HepG2 (cell line): ENCODE measurements at regions not wholly inside any gene's neighbourhood (a gene's known extent, or its start where the extent isn't known, plus 50 kb on each side); places are given as distances from the start of the nearest gene placed in this dataset.

Experiments
- ATM ChIP-seq: fragments of 450-650 bp; IDR thresholded peaks from 2 replicates; pipeline ENCODE4 v1.7.1; 2017; ENCODE audit warnings: mild to moderate bottlenecking, borderline replicate concordance
- BCLAF1 ChIP-seq: fragments of 450-650 bp; IDR thresholded peaks from 2 replicates; pipeline ENCODE4 v1.6.1; 2017; ENCODE audit warnings: mild to moderate bottlenecking
- BRCA1 ChIP-seq: sonication (generic); formaldehyde crosslinking; IDR thresholded peaks from 2 replicates; pipeline ENCODE4 v1.4.0; 2020; ENCODE audit warnings: missing genetic modification reagents
- NR2F1 ChIP-seq, 2 experiments: fragments of 450-650 bp in 1 of 2; formaldehyde crosslinking in 1 of 2; IDR thresholded peaks; 2 replicates each; pipeline versions ENCODE4 v1.5.0 to v1.6.1; 2016 to 2020; ENCODE audit warnings: mild to moderate bottlenecking in 1 of 2, missing compliant biosample characterization in 1 of 2, missing genetic modification reagents in 1 of 2, moderate library complexity in 1 of 2
- RCOR2 ChIP-seq: IDR thresholded peaks from 2 replicates; pipeline ENCODE4 v1.6.1; 2016; ENCODE audit warnings: missing biosample characterization, missing genetic modification reagents
- TAF1 ChIP-seq: sonication (generic); formaldehyde crosslinking; IDR thresholded peaks from 2 replicates; pipeline ENCODE4 v1.4.0; 2020; ENCODE audit warnings: missing genetic modification reagents
- YEATS4 ChIP-seq: sonication (generic); formaldehyde crosslinking; IDR thresholded peaks from 2 replicates; pipeline ENCODE4 v1.4.0; 2020; ENCODE audit warnings: missing genetic modification reagents, borderline replicate concordance
- ZBTB8A ChIP-seq: sonication (generic); formaldehyde crosslinking; IDR thresholded peaks from 2 replicates; pipeline ENCODE4 v1.4.0; 2020; ENCODE audit warnings: mild to moderate bottlenecking, low read depth, missing genetic modification reagents, borderline replicate concordance
- ZNF740 ChIP-seq: sonication (generic); formaldehyde crosslinking; IDR thresholded peaks from 2 replicates; pipeline ENCODE4 v1.4.0; 2020; ENCODE audit warnings: missing genetic modification reagents
- ZNF776 ChIP-seq: sonication (generic); formaldehyde crosslinking; IDR thresholded peaks from 2 replicates; pipeline ENCODE4 v1.4.0; 2020; ENCODE audit warnings: mild to moderate bottlenecking, missing genetic modification reagents
- TF ChIP-seq, protein P1 (sequence below), 2 experiments: IDR thresholded peaks; 2 replicates each; pipeline ENCODE4 v1.6.1; 2011 to 2012; ENCODE audit warnings: low read length in 2 of 2, borderline replicate concordance in 1 of 2, low read depth in 1 of 2, mild to moderate bottlenecking in 1 of 2, moderate library complexity in 1 of 2
- TF ChIP-seq, protein P2 (sequence below): sonication (generic); formaldehyde crosslinking; IDR thresholded peaks from 2 replicates; pipeline ENCODE4 v1.5.1; 2020; ENCODE audit warnings: missing genetic modification reagents, mild to moderate bottlenecking, borderline replicate concordance
- TF ChIP-seq, protein P3 (sequence below): sonication (generic); formaldehyde crosslinking; IDR thresholded peaks from 2 replicates; pipeline ENCODE4 v1.8.0; 2022; ENCODE audit warnings: missing genetic modification reagents, mild to moderate bottlenecking, inconsistent platforms, borderline replicate concordance

GRCh38 chr6:125507987-125508655 lies 206.4 kb upstream of the HDDC2 start (continued):
- TF ChIP-seq, protein P1, sequence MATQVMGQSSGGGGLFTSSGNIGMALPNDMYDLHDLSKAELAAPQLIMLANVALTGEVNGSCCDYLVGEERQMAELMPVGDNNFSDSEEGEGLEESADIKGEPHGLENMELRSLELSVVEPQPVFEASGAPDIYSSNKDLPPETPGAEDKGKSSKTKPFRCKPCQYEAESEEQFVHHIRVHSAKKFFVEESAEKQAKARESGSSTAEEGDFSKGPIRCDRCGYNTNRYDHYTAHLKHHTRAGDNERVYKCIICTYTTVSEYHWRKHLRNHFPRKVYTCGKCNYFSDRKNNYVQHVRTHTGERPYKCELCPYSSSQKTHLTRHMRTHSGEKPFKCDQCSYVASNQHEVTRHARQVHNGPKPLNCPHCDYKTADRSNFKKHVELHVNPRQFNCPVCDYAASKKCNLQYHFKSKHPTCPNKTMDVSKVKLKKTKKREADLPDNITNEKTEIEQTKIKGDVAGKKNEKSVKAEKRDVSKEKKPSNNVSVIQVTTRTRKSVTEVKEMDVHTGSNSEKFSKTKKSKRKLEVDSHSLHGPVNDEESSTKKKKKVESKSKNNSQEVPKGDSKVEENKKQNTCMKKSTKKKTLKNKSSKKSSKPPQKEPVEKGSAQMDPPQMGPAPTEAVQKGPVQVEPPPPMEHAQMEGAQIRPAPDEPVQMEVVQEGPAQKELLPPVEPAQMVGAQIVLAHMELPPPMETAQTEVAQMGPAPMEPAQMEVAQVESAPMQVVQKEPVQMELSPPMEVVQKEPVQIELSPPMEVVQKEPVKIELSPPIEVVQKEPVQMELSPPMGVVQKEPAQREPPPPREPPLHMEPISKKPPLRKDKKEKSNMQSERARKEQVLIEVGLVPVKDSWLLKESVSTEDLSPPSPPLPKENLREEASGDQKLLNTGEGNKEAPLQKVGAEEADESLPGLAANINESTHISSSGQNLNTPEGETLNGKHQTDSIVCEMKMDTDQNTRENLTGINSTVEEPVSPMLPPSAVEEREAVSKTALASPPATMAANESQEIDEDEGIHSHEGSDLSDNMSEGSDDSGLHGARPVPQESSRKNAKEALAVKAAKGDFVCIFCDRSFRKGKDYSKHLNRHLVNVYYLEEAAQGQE (IDR thresholded peaks at IDR 0.05; ENCODE audit: borderline replicate concordance in 1 of 2, low read depth in 1 of 2, low read length in 2 of 2) = peak in 1 of 2 experiments; percentile 39; a peak in 1 of 4 replicates
- TF ChIP-seq NR2F1 (CRISPR knock-in tag; IDR thresholded peaks at IDR 0.05) (peak; percentile 78 to 97), RCOR2 (CRISPR knock-in tag) (no peak), ZNF776 (no peak), BCLAF1 (no peak), ATM (no peak), ZBTB8A (CRISPR knock-in tag) (no peak), YEATS4 (CRISPR knock-in tag) (no peak), ZNF740 (CRISPR knock-in tag) (no peak), BRCA1 (CRISPR knock-in tag) (no peak), TAF1 (no peak)
- TF ChIP-seq, protein P2, sequence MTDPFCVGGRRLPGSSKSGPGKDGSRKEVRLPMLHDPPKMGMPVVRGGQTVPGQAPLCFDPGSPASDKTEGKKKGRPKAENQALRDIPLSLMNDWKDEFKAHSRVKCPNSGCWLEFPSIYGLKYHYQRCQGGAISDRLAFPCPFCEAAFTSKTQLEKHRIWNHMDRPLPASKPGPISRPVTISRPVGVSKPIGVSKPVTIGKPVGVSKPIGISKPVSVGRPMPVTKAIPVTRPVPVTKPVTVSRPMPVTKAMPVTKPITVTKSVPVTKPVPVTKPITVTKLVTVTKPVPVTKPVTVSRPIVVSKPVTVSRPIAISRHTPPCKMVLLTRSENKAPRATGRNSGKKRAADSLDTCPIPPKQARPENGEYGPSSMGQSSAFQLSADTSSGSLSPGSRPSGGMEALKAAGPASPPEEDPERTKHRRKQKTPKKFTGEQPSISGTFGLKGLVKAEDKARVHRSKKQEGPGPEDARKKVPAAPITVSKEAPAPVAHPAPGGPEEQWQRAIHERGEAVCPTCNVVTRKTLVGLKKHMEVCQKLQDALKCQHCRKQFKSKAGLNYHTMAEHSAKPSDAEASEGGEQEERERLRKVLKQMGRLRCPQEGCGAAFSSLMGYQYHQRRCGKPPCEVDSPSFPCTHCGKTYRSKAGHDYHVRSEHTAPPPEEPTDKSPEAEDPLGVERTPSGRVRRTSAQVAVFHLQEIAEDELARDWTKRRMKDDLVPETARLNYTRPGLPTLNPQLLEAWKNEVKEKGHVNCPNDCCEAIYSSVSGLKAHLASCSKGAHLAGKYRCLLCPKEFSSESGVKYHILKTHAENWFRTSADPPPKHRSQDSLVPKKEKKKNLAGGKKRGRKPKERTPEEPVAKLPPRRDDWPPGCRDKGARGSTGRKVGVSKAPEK (CRISPR knock-in tag) = no peak
- TF ChIP-seq, protein P3, sequence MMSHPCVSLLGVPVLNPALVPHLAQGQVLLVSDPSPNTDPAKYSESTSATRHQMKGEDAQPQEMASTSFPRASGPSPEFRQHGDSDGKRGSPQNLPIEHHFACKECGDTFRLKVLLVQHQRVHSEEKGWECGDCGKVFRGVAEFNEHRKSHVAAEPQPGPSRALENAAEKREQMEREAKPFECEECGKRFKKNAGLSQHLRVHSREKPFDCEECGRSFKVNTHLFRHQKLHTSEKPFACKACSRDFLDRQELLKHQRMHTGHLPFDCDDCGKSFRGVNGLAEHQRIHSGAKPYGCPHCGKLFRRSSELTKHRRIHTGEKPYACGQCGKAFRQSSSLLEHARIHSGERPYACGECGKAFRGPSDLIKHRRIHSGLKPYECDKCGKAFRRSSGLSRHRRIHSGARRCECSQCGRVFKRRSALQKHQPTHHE (CRISPR knock-in tag) = no peak
